ENCODE measurements at regions not wholly inside any gene's neighbourhood (a gene's known extent, or its start where the extent isn't known, plus 50 kb on each side); places are given as distances from the start of the nearest gene placed in this dataset.
"Not testable (repeated sequence)": the region's sequence is repeated elsewhere in the genome, so short reads cannot be mapped to it uniquely, and the experiment has no call there.

GRCh38 chr1:170789063-170789462 is 125.1 kb downstream of the PRRX1 start:
- DNase-seq (ENCODE audit: low spot score) = no peak

GRCh38 chr1:170790175-170790574 is 126.2 kb downstream of the PRRX1 start:
- DNase-seq (ENCODE audit: low spot score) = no peak

GRCh38 chr1:170790651-170791071 is 126.7 kb downstream of the PRRX1 start:
- no peak for DNase-seq (ENCODE audit: low spot score)

- no peak for DNase-seq (ENCODE audit: low spot score)
Observed at GRCh38 chr1:170791941-170792340, 128.0 kb downstream of the PRRX1 start.

GRCh38 chr1:170800265-170800664 is 135.1 kb upstream of the MROH9 start:
- DNase-seq (ENCODE audit: low spot score) = no peak

GRCh38 chr1:170800812-170801211 is 134.5 kb upstream of the MROH9 start:
- no peak for DNase-seq (ENCODE audit: low spot score)

GRCh38 chr1:170803711-170804110 is 131.6 kb upstream of the MROH9 start:
- no peak for DNase-seq (ENCODE audit: low spot score)

- no peak for DNase-seq (ENCODE audit: low spot score)
Observed at GRCh38 chr1:170804419-170804818, 130.9 kb upstream of the MROH9 start.

- no peak for DNase-seq (ENCODE audit: low spot score)
Observed at GRCh38 chr1:170804879-170805278, 130.5 kb upstream of the MROH9 start.

GRCh38 chr1:170806961-170807360 is 128.4 kb upstream of the MROH9 start:
- DNase-seq (ENCODE audit: low spot score) = no peak

- DNase-seq (ENCODE audit: low spot score) = no peak
Observed at GRCh38 chr1:170807432-170807831, 127.9 kb upstream of the MROH9 start.

- DNase-seq (ENCODE audit: low spot score) = no peak
Observed at GRCh38 chr1:170808216-170808885, 127.0 kb upstream of the MROH9 start.

GRCh38 chr1:170811013-170811412 is 124.3 kb upstream of the MROH9 start:
- not testable (repeated sequence) for DNase-seq (ENCODE audit: low spot score)

GRCh38 chr1:170819781-170820180 is 115.6 kb upstream of the MROH9 start:
- no peak for DNase-seq (ENCODE audit: low spot score)

GRCh38 chr1:170823120-170823519 is 112.2 kb upstream of the MROH9 start:
- no peak for DNase-seq (ENCODE audit: low spot score)

GRCh38 chr1:170831276-170831675 is 104.1 kb upstream of the MROH9 start:
- no peak for DNase-seq (ENCODE audit: low spot score)

GRCh38 chr1:170836141-170836540 is 99.2 kb upstream of the MROH9 start:
- no peak for DNase-seq (ENCODE audit: low spot score)

- no peak for DNase-seq (ENCODE audit: low spot score)
Observed at GRCh38 chr1:170840371-170840770, 95.0 kb upstream of the MROH9 start.

GRCh38 chr1:170853302-170853701 is 82.0 kb upstream of the MROH9 start:
- no peak for DNase-seq (ENCODE audit: low spot score)

- no peak for DNase-seq (ENCODE audit: low spot score)
Observed at GRCh38 chr1:170853867-170854266, 81.5 kb upstream of the MROH9 start.

- DNase-seq (ENCODE audit: low spot score) = no peak
Observed at GRCh38 chr1:170854677-170855076, 80.7 kb upstream of the MROH9 start.

- DNase-seq (ENCODE audit: low spot score) = no peak
Observed at GRCh38 chr1:170856455-170856854, 78.9 kb upstream of the MROH9 start.

- DNase-seq (ENCODE audit: low spot score) = no peak
Observed at GRCh38 chr1:170857955-170858354, 77.4 kb upstream of the MROH9 start.

GRCh38 chr1:170863621-170864020 is 71.7 kb upstream of the MROH9 start:
- no peak for DNase-seq (ENCODE audit: low spot score)

All from HT-29 (cell line).